SK-N-SH (cell line): ENCODE measurements at regions not wholly inside any gene's neighbourhood (a gene's known extent, or its start where the extent isn't known, plus 50 kb on each side); places are given as distances from the start of the nearest gene placed in this dataset.

Experiments used
- CTCF ChIA-PET: fragments of 300-600, 350-600 bp; formaldehyde crosslinking; extraction: SDS; loops from one replicate; lab custom pipeline; 2021; lab: Yijun Ruan, JAX
- POLR2A ChIA-PET: fragments of 350-600 bp; sonication (Branson Sonifier 250); formaldehyde crosslinking; extraction: SDS; loops from one replicate; lab custom pipeline; 2020; ENCODE audit warnings: antibody characterized with exemption, inconsistent platforms; lab: Yijun Ruan, JAX
- DNase-seq: peaks from one replicate; pipeline ENCODE4 v3.0.0; 2012
- H2AFZ ChIP-seq: fragments of 200-600 bp; sonication (generic); 2 replicates; pipeline ENCODE4 v1.8.1; 2016; ENCODE audit warnings: antibody characterized with exemption, mild to moderate bottlenecking, low read depth
- H3F3A ChIP-seq: fragments of 200-600 bp; sonication (generic); replicated peaks from 2 replicates; pipeline ENCODE3; 2016; ENCODE audit warnings: antibody characterized with exemption, mild to moderate bottlenecking; ENCODE audit not compliant: insufficient read depth
- H3K27ac ChIP-seq, 2 experiments: fragments of 200-500 bp in 1 of 2; fragments of 200-600 bp in 1 of 2; sonication (Bioruptor generic) in 1 of 2; sonication (generic), shearing (Covaris generic) in 1 of 2; 2 replicates each; pipeline versions ENCODE4 v1.5.1 to v1.6.1; 2014 to 2016; ENCODE audit warnings: low read depth in 2 of 2, inconsistent platforms in 1 of 2, low read length in 1 of 2, mild to moderate bottlenecking in 1 of 2, mixed read lengths in 1 of 2
- H3K27me3 ChIP-seq: fragments of 200-600 bp; sonication (generic), shearing (Covaris generic); 2 replicates; pipeline ENCODE4 v1.6.1; 2016; ENCODE audit warnings: mixed run types; ENCODE audit not compliant: insufficient read depth
- H3K36me3 ChIP-seq, 2 experiments: fragments of 200-500 bp in 1 of 2; fragments of 200-600 bp in 1 of 2; sonication (Bioruptor generic) in 1 of 2; sonication (generic) in 1 of 2; replicated peaks in 1 of 2; 2 replicates each; pipeline versions ENCODE3 to v1.5.1; 2014 to 2016; ENCODE audit warnings: low read length in 1 of 2, mild to moderate bottlenecking in 1 of 2; ENCODE audit not compliant: insufficient read depth in 2 of 2, control insufficient read depth in 1 of 2
- H3K4me1 ChIP-seq, 2 experiments: fragments of 200-500 bp in 1 of 2; fragments of 200-600 bp in 1 of 2; sonication (Bioruptor generic) in 1 of 2; sonication (generic), shearing (Covaris generic) in 1 of 2; 2 replicates each; pipeline versions ENCODE4 v1.5.1 to v1.6.1; 2014 to 2016; ENCODE audit warnings: low read depth in 1 of 2, low read length in 1 of 2, mixed run types in 1 of 2; ENCODE audit not compliant: insufficient read depth in 2 of 2, control insufficient read depth in 1 of 2
- H3K4me2 ChIP-seq: fragments of 200-600 bp; sonication (generic), shearing (Covaris generic); 2 replicates; pipeline ENCODE4 v1.6.1; 2017; ENCODE audit warnings: mixed run types
- H3K4me3 ChIP-seq, 2 experiments: fragments of 200-500 bp in 1 of 2; fragments of 200-600 bp in 1 of 2; sonication (Bioruptor generic) in 1 of 2; sonication (generic), shearing (Covaris generic) in 1 of 2; 2 replicates each; pipeline versions ENCODE4 v1.5.1 to v1.8.1; 2014 to 2016; ENCODE audit warnings: low read depth in 2 of 2, inconsistent platforms in 1 of 2, low read length in 1 of 2, mild to moderate bottlenecking in 1 of 2, mixed read lengths in 1 of 2, moderate library complexity in 1 of 2
- H3K79me2 ChIP-seq: fragments of 200-600 bp; sonication (generic); 2 replicates; pipeline ENCODE4 v1.8.1; 2017; ENCODE audit warnings: mild to moderate bottlenecking; ENCODE audit not compliant: insufficient read depth
- H3K9ac ChIP-seq: fragments of 200-600 bp; sonication (generic); 2 replicates; pipeline ENCODE4 v1.6.1; 2017; ENCODE audit warnings: mixed run types
- H3K9me2 ChIP-seq: fragments of 200-600 bp; sonication (generic); 2 replicates; pipeline ENCODE4 v1.6.1; 2017; ENCODE audit warnings: mixed run types
- H3K9me3 ChIP-seq: fragments of 200-600 bp; sonication (generic); 2 replicates; pipeline ENCODE4 v1.6.1; 2017; ENCODE audit warnings: mixed run types, mild to moderate bottlenecking, moderate library complexity
- H4K20me1 ChIP-seq: fragments of 200-600 bp; sonication (generic); 2 replicates; pipeline ENCODE4 v1.6.1; 2017; ENCODE audit warnings: mild to moderate bottlenecking, mixed run types; ENCODE audit not compliant: insufficient read depth
- EP300 ChIP-seq, 2 experiments: IDR thresholded peaks; 2 replicates each; pipeline versions ENCODE4 v1.4.0 to v1.6.1; 2012; ENCODE audit warnings: borderline replicate concordance in 1 of 2, low read depth in 1 of 2, low read length in 1 of 2
- FOXM1 ChIP-seq: IDR thresholded peaks from 2 replicates; pipeline ENCODE4 v1.4.0; 2012; ENCODE audit warnings: low read depth, mild to moderate bottlenecking
- GATA2 ChIP-seq: sonication (generic); formaldehyde crosslinking; IDR thresholded peaks from 2 replicates; pipeline ENCODE4 v1.5.0; 2020; ENCODE audit warnings: mild to moderate bottlenecking, missing genetic modification reagents
- IRF3 ChIP-seq: fragments of 150-350 bp; IDR thresholded peaks from 2 replicates; pipeline ENCODE4 v1.6.1; 2016; ENCODE audit warnings: mild to moderate bottlenecking, low read depth, low read length
- MEF2A ChIP-seq: IDR thresholded peaks from 2 replicates; pipeline ENCODE4 v1.4.0; 2012; ENCODE audit warnings: low read depth, borderline replicate concordance
- MXI1 ChIP-seq: IDR thresholded peaks from 2 replicates; pipeline ENCODE4 v1.6.1; 2012; ENCODE audit warnings: mild to moderate bottlenecking, low read depth, low read length, improper control_type of control experiment
- NFIC ChIP-seq: IDR thresholded peaks from 2 replicates; pipeline ENCODE4 v1.4.0; 2012; ENCODE audit warnings: borderline replicate concordance
- NRF1 ChIP-seq: IDR thresholded peaks from 2 replicates; pipeline ENCODE4 v1.6.1; 2012; ENCODE audit warnings: low read depth, mild to moderate bottlenecking, low read length
- POLR2AphosphoS5 ChIP-seq: IDR thresholded peaks from 2 replicates; pipeline ENCODE4 v1.6.1; 2012; ENCODE audit warnings: low read depth, low read length
- REST ChIP-seq: IDR thresholded peaks from 2 replicates; pipeline ENCODE4 v1.6.1; 2012; ENCODE audit warnings: mild to moderate bottlenecking, low read depth, low read length, moderate library complexity
- RFX5 ChIP-seq: IDR thresholded peaks from 2 replicates; pipeline ENCODE4 v1.6.1; 2012; ENCODE audit warnings: mild to moderate bottlenecking, improper control_type of control experiment, low read length
- SIN3A ChIP-seq: IDR thresholded peaks from 2 replicates; pipeline ENCODE4 v1.6.1; 2012; ENCODE audit warnings: low read depth, mild to moderate bottlenecking, low read length, moderate library complexity, borderline replicate concordance
- TAF1 ChIP-seq: IDR thresholded peaks from 2 replicates; pipeline ENCODE4 v1.6.1; 2012; ENCODE audit warnings: low read depth, mild to moderate bottlenecking, low read length, moderate library complexity, borderline replicate concordance
- TCF12 ChIP-seq: IDR thresholded peaks from 2 replicates; pipeline ENCODE4 v1.4.0; 2012
- TEAD4 ChIP-seq: IDR thresholded peaks from 2 replicates; pipeline ENCODE4 v1.4.0; 2012; ENCODE audit warnings: mild to moderate bottlenecking, borderline replicate concordance; ENCODE audit not compliant: insufficient read depth
- USF1 ChIP-seq: IDR thresholded peaks from 2 replicates; pipeline ENCODE4 v1.4.0; 2012; ENCODE audit warnings: low read depth, borderline replicate concordance
- WGBS: methylation state at CpG from one replicate; pipeline ENCODE4 v1.1.6; 2017; ENCODE audit warnings: low lambda C conversion rate; 5-methylcytosine and 5-hydroxymethylcytosine counted together

GRCh38 chr3:89699771-89700170, 592.4 kb downstream of the EPHA3 start:
- H4K20me1 ChIP-seq = no peaks in the 10 kb centered on the region
- 17% methylated on average over 1 of the region's 1 CpG for WGBS
- no peak for DNase-seq
- no peak overlapping the region for H3K27ac ChIP-seq
- H3K9me2 ChIP-seq = no peaks in the 10 kb centered on the region
- H3K9ac ChIP-seq = no peak overlapping the region
- no peaks in the 10 kb centered on the region for H3K4me1 ChIP-seq
- no peaks in the 10 kb centered on the region for H3K9me3 ChIP-seq
- no peaks in the 10 kb centered on the region for H3K36me3 ChIP-seq
- no peak for TF ChIP-seq MEF2A
- no peak for TF ChIP-seq NFIC
- no peak for TF ChIP-seq REST
- no peak for TF ChIP-seq TAF1
- TF ChIP-seq RFX5 = no peak
- TF ChIP-seq NRF1 = no peak
- no peak for TF ChIP-seq POLR2AphosphoS5
- TF ChIP-seq TEAD4 = no peak
- TF ChIP-seq IRF3 = no peak
- no peak for TF ChIP-seq FOXM1
- TF ChIP-seq MXI1 = no peak
- TF ChIP-seq EP300 (IDR thresholded peaks at IDR 0.05; ENCODE audit: borderline replicate concordance in 1 of 2, low read depth in 1 of 2, low read length in 1 of 2) = no peak
- TF ChIP-seq USF1 = no peak
- TF ChIP-seq TCF12 = no peak
- no peak for TF ChIP-seq SIN3A
- no peak for TF ChIP-seq GATA2
- ChIA-PET POLR2A (no interaction called here), CTCF (interaction anchor here (0.6 kb wide), 1 partner anchor 1811 kb away, joined by 4 read pairs; no protein-coding TSS in a partner anchor)
- H3K79me2 ChIP-seq = no peaks in the 10 kb centered on the region
- H3K4me3 ChIP-seq = no peak overlapping the region
- no peaks in the 10 kb centered on the region for H3K27me3 ChIP-seq
- no peak overlapping the region for H3K4me2 ChIP-seq
- H3F3A ChIP-seq = no peaks in the 10 kb centered on the region
- no peak overlapping the region for H2AFZ ChIP-seq
